IMR-90 (cell line): ENCODE measurements at regions not wholly inside any gene's neighbourhood (a gene's known extent, or its start where the extent isn't known, plus 50 kb on each side); places are given as distances from the start of the nearest gene placed in this dataset.

Experiments used
- ATAC-seq: fragments of 200-7000 bp; cut with Tn5 transposase; 2 replicates; pipeline ENCODE4 v1.9.1; 2020; ENCODE audit warnings: low read depth, mild to moderate bottlenecking, moderate library complexity
- BruUV-seq: library from RNA; stranded (reverse); fragments of 400-500 nt; replicated peaks from 2 replicates; lab custom pipeline; 2021; lab: Mats Ljungman, UMichigan
- CTCF ChIA-PET: fragments of 300-600 bp; formaldehyde crosslinking; extraction: SDS; loops from one replicate; lab custom pipeline; 2021; ENCODE audit warnings: antibody characterized with exemption; lab: Yijun Ruan, JAX
- POLR2A ChIA-PET: fragments of 300-600 bp; sonication (Branson Sonifier 250); formaldehyde crosslinking; loops from one replicate; lab custom pipeline; 2022; ENCODE audit warnings: antibody characterized with exemption; ENCODE audit not compliant: unreplicated experiment; lab: Charles Lee
- DNase-seq: peaks from one replicate; pipeline ENCODE4 v3.0.0; 2013
- H2AFZ ChIP-seq: replicated peaks from 2 replicates; pipeline ENCODE3; 2013; ENCODE audit warnings: low read length, mild to moderate bottlenecking; ENCODE audit not compliant: poor library complexity
- H2AK5ac ChIP-seq: 2 replicates; pipeline ENCODE4 v1.6.1; 2013; ENCODE audit warnings: low read depth, low read length, inconsistent platforms
- H2AK9ac ChIP-seq: replicated peaks from 2 replicates; pipeline ENCODE3; 2013; ENCODE audit warnings: mild to moderate bottlenecking, low read depth, low read length, moderate library complexity; ENCODE audit not compliant: poor library complexity
- H2BK120ac ChIP-seq: 2 replicates; pipeline ENCODE4 v1.6.1; 2013; ENCODE audit warnings: low read depth, low read length, inconsistent platforms
- H2BK15ac ChIP-seq: 3 replicates; pipeline ENCODE4 v1.6.1; 2013; ENCODE audit warnings: low read depth, low read length, inconsistent platforms
- H2BK20ac ChIP-seq: 2 replicates; pipeline ENCODE4 v1.6.1; 2013; ENCODE audit warnings: low read depth, mild to moderate bottlenecking, inconsistent platforms, low read length, moderate library complexity
- H2BK5ac ChIP-seq: 2 replicates; pipeline ENCODE4 v1.6.1; 2013; ENCODE audit warnings: mild to moderate bottlenecking, low read depth, low read length, inconsistent platforms; ENCODE audit not compliant: poor library complexity, severe bottlenecking
- H3K14ac ChIP-seq: replicated peaks from 2 replicates; pipeline ENCODE4 v1.6.1; 2013; ENCODE audit warnings: low read depth, low read length, inconsistent platforms
- H3K18ac ChIP-seq: 2 replicates; pipeline ENCODE4 v1.6.1; 2013; ENCODE audit warnings: low read depth, low read length, control low read depth
- H3K23ac ChIP-seq: 2 replicates; pipeline ENCODE4 v1.6.1; 2013; ENCODE audit warnings: low read depth, low read length, inconsistent platforms
- H3K27ac ChIP-seq: 2 replicates; pipeline ENCODE4 v1.5.1; 2013; ENCODE audit warnings: mild to moderate bottlenecking, control low read depth, low read length; ENCODE audit not compliant: insufficient read depth
- H3K27me3 ChIP-seq: 2 replicates; pipeline ENCODE4 v1.6.1; 2013; ENCODE audit warnings: low read length; ENCODE audit not compliant: control insufficient read depth, insufficient read depth
- H3K36me3 ChIP-seq: 2 replicates; pipeline ENCODE4 v1.6.1; 2013; ENCODE audit warnings: low read length, mixed read lengths; ENCODE audit not compliant: control insufficient read depth, insufficient read depth
- H3K4ac ChIP-seq: 2 replicates; pipeline ENCODE4 v1.6.1; 2013; ENCODE audit warnings: low read depth, low read length, inconsistent platforms
- H3K4me1 ChIP-seq: 2 replicates; pipeline ENCODE4 v1.6.1; 2013; ENCODE audit warnings: low read length, mixed read lengths; ENCODE audit not compliant: control insufficient read depth, insufficient read depth
- H3K4me2 ChIP-seq: 2 replicates; pipeline ENCODE4 v1.6.1; 2013; ENCODE audit warnings: low read depth, mild to moderate bottlenecking, control low read depth, low read length, moderate library complexity
- H3K4me3 ChIP-seq: 2 replicates; pipeline ENCODE4 v1.5.1; 2013; ENCODE audit warnings: low read depth, mild to moderate bottlenecking, control low read depth, low read length, moderate library complexity; ENCODE audit not compliant: insufficient read depth
- H3K56ac ChIP-seq: 2 replicates; pipeline ENCODE4 v1.6.1; 2013; ENCODE audit warnings: low read length, inconsistent platforms; ENCODE audit not compliant: insufficient read depth; ENCODE audit errors: extremely low read depth
- H3K79me1 ChIP-seq, 2 experiments: 2 replicates each; pipeline ENCODE4 v1.6.1; 2013; ENCODE audit warnings: low read length in 2 of 2, inconsistent platforms in 1 of 2, low read depth in 1 of 2
- H3K9ac ChIP-seq: 2 replicates; pipeline ENCODE4 v1.6.1; 2013; ENCODE audit warnings: low read depth, low read length, control low read depth
- H3K9me1 ChIP-seq: 2 replicates; pipeline ENCODE4 v1.6.1; 2013; ENCODE audit warnings: low read length, inconsistent platforms; ENCODE audit not compliant: insufficient read depth
- H3K9me3 ChIP-seq: 2 replicates; pipeline ENCODE4 v1.6.1; 2013; ENCODE audit warnings: low read length; ENCODE audit not compliant: control insufficient read depth, insufficient read depth
- H4K20me1 ChIP-seq: 2 replicates; pipeline ENCODE4 v1.6.1; 2013; ENCODE audit warnings: low read length, inconsistent platforms; ENCODE audit not compliant: insufficient read depth
- H4K5ac ChIP-seq: 2 replicates; pipeline ENCODE4 v1.6.1; 2013; ENCODE audit warnings: mild to moderate bottlenecking, low read depth, low read length, control low read depth
- H4K8ac ChIP-seq, 2 experiments: 2 replicates each; pipeline ENCODE4 v1.6.1; 2013; ENCODE audit warnings: low read depth in 2 of 2, low read length in 2 of 2, control low read depth in 1 of 2, inconsistent platforms in 1 of 2
- H4K91ac ChIP-seq: 2 replicates; pipeline ENCODE4 v1.6.1; 2013; ENCODE audit warnings: low read depth, low read length, inconsistent platforms; ENCODE audit not compliant: insufficient read depth
- MAFK ChIP-seq: IDR thresholded peaks from 2 replicates; pipeline ENCODE4 v1.6.1; 2012; ENCODE audit warnings: low read depth, low read length, improper control_type of control experiment
- MXI1 ChIP-seq: IDR thresholded peaks from 2 replicates; pipeline ENCODE4 v1.6.1; 2012; ENCODE audit warnings: low read depth, mild to moderate bottlenecking, low read length, moderate library complexity, borderline replicate concordance
- POLR2A ChIP-seq: IDR thresholded peaks from 2 replicates; pipeline ENCODE4 v1.6.1; 2012; ENCODE audit warnings: mild to moderate bottlenecking, low read depth, low read length
- RAD21 ChIP-seq: IDR thresholded peaks from 2 replicates; pipeline ENCODE4 v1.6.1; 2012; ENCODE audit warnings: low read length, improper control_type of control experiment
- WGBS, 2 experiments: methylation state at CpG; one replicate each; pipeline versions ENCODE4 v1.1.5 to v1.1.7; 2013; ENCODE audit warnings: missing lambda C conversion rate in 2 of 2; ENCODE audit not compliant: insufficient read length in 1 of 2; ENCODE audit errors: extremely low coverage in 2 of 2; 5-methylcytosine and 5-hydroxymethylcytosine counted together
- dilution Hi-C: fragments of 300-500 bp; cut with HindIII; formaldehyde crosslinking; loops from one replicate; pipeline ENCODE4 v1.14.3; 2018; ENCODE audit warnings: low sequenced_read_pairs; ENCODE audit not compliant: unreplicated experiment
- in situ Hi-C: fragments of 300-500 bp; cut with MboI; formaldehyde crosslinking; loops from 3 replicates; pipeline ENCODE4 v1.14.3; 2019; ENCODE audit warnings: low sequenced_read_pairs, inconsistent platforms, mixed read lengths
- intact Hi-C: fragments of 100-400 bp; cut with micrococcal nuclease; formaldehyde crosslinking; loops from 2 replicates; pipeline ENCODE4 v1.10.0; 2022
- TF ChIP-seq, protein P1 (sequence below): fragments of 150-350 bp; IDR thresholded peaks from 2 replicates; pipeline ENCODE4 v1.6.1; 2016; ENCODE audit warnings: low read depth, mild to moderate bottlenecking, low read length, moderate library complexity, borderline replicate concordance

DNA sequence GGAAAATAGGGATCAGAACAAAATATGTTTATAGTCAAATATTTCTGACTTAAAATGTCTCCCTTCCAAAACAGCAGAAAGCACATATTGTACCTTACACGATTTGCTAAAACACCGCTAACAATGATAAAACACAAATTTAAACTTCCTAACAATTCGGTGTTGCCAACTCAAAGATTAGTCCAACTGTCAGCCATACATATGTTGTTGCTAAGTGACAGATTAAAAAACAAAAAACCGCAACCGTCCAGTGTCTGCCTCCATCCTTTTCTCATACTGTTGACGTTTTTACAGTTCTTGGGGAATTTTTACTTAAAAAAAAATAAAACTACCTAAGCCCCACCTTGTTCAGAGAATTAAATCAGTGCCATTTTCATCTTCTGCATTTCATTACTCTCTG is 118.0 kb downstream of the RAB11FIP2 start:
- CTCF ChIA-PET: no interaction called here
- no peak overlapping the region for H3K23ac ChIP-seq

More for the DNA sequence above, 118.0 kb downstream of the RAB11FIP2 start:
- ATAC-seq (no peak), DNase-seq (no peak)
- Histone ChIP-seq H3K18ac (no peak overlapping the region), H2AFZ (no peak overlapping the region), H3K56ac (no peak overlapping the region), H3K79me1 (no peaks in the 10 kb centered on the region), H3K14ac (no peak overlapping the region), H4K8ac (no peak overlapping the region), H3K4me2 (no peak overlapping the region), H3K27ac (no peak overlapping the region), H3K4me1 (no peaks in the 10 kb centered on the region), H2AK5ac (no peak overlapping the region), H2BK120ac (no peak overlapping the region), H3K36me3 (no peaks in the 10 kb centered on the region), H2BK20ac (no peak overlapping the region), H4K91ac (no peak overlapping the region), H3K9me1 (no peaks in the 10 kb centered on the region), H2BK15ac (no peak overlapping the region), H3K4ac (no peak overlapping the region), H2BK5ac (no peak overlapping the region), H3K9me3 (peaks cover 2% of the 10 kb centered on the region; the same call in 1 of the 2 replicates), H3K4me3 (no peak overlapping the region), H4K5ac (no peak overlapping the region), H2AK9ac (no peak overlapping the region), H3K9ac (no peak overlapping the region), H4K20me1 (no peaks in the 10 kb centered on the region), H3K27me3 (no peaks in the 10 kb centered on the region)
- intact Hi-C loops: no loop called here
- no CpG with 5 or more reads among the region's 6 CpGs for WGBS, 2 experiments
- POLR2A ChIA-PET: no interaction called here
- TF ChIP-seq MAFK (no peak), RAD21 (no peak), POLR2A (no peak), MXI1 (no peak)
- TF ChIP-seq, protein P1, sequence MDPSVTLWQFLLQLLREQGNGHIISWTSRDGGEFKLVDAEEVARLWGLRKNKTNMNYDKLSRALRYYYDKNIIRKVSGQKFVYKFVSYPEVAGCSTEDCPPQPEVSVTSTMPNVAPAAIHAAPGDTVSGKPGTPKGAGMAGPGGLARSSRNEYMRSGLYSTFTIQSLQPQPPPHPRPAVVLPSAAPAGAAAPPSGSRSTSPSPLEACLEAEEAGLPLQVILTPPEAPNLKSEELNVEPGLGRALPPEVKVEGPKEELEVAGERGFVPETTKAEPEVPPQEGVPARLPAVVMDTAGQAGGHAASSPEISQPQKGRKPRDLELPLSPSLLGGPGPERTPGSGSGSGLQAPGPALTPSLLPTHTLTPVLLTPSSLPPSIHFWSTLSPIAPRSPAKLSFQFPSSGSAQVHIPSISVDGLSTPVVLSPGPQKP: no peak
- in situ Hi-C loops: no loop called here
- dilution Hi-C loops: no loop called here
- no TSS peak for BruUV-seq
